HG03520 (cell line): ENCODE measurements at regions not wholly inside any gene's neighbourhood (a gene's known extent, or its start where the extent isn't known, plus 50 kb on each side); places are given as distances from the start of the nearest gene placed in this dataset.

Experiments
- ATAC-seq: cut with Tn5 transposase; IDR thresholded peaks from one replicate; pipeline ENCODE4 v1.9.1; 2021; ENCODE audit warnings: mild to moderate bottlenecking, moderate library complexity; ENCODE audit not compliant: unreplicated experiment

- no peak for ATAC-seq
Measured at GRCh38 chr10:1938317-1938716, 201.0 kb upstream of the ADARB2 start.

GRCh38 chr10:1935912-1936311 is 198.6 kb upstream of the ADARB2 start:
- ATAC-seq: no peak

- no peak for ATAC-seq
Measured at GRCh38 chr10:1933215-1933614, 195.9 kb upstream of the ADARB2 start.

GRCh38 chr10:1932692-1933094 is 195.4 kb upstream of the ADARB2 start:
- no peak for ATAC-seq

GRCh38 chr10:1928606-1929005 is 191.3 kb upstream of the ADARB2 start:
- no peak for ATAC-seq

GRCh38 chr10:1923998-1924397 is 186.7 kb upstream of the ADARB2 start:
- ATAC-seq: no peak

- ATAC-seq: no peak
Measured at GRCh38 chr10:1923586-1923985, 186.3 kb upstream of the ADARB2 start.

GRCh38 chr10:1920941-1921340 is 183.6 kb upstream of the ADARB2 start:
- no peak for ATAC-seq

- ATAC-seq: no peak
Measured at GRCh38 chr10:1920127-1920526, 182.8 kb upstream of the ADARB2 start.

- no peak for ATAC-seq
Measured at GRCh38 chr10:1911771-1912170, 174.4 kb upstream of the ADARB2 start.

GRCh38 chr10:1903982-1904381 is 166.7 kb upstream of the ADARB2 start:
- no peak for ATAC-seq

- ATAC-seq: no peak
Measured at GRCh38 chr10:1896153-1896552, 158.8 kb upstream of the ADARB2 start.

- ATAC-seq: no peak
Measured at GRCh38 chr10:1895691-1896090, 158.4 kb upstream of the ADARB2 start.

GRCh38 chr10:1894912-1895311 is 157.6 kb upstream of the ADARB2 start:
- no peak for ATAC-seq

GRCh38 chr10:1893941-1894340 is 156.6 kb upstream of the ADARB2 start:
- ATAC-seq: no peak

GRCh38 chr10:1886039-1886438 is 148.7 kb upstream of the ADARB2 start:
- ATAC-seq: no peak

GRCh38 chr10:1882728-1883127 is 145.4 kb upstream of the ADARB2 start:
- no peak for ATAC-seq

- no peak for ATAC-seq
Measured at GRCh38 chr10:1882180-1882579, 144.9 kb upstream of the ADARB2 start.

- ATAC-seq: no peak
Measured at GRCh38 chr10:1881636-1882035, 144.3 kb upstream of the ADARB2 start.

GRCh38 chr10:1874533-1874932 is 137.2 kb upstream of the ADARB2 start:
- peak; percentile 61 for ATAC-seq

- ATAC-seq: no peak
Measured at GRCh38 chr10:1873661-1874315, 136.5 kb upstream of the ADARB2 start.

GRCh38 chr10:1872151-1872726 is 134.9 kb upstream of the ADARB2 start:
- no peak for ATAC-seq

- ATAC-seq: no peak
Measured at GRCh38 chr10:1870491-1870890, 133.2 kb upstream of the ADARB2 start.
